Neural cell (in vitro differentiated cells): ENCODE measurements at regions not wholly inside any gene's neighbourhood (a gene's known extent, or its start where the extent isn't known, plus 50 kb on each side); places are given as distances from the start of the nearest gene placed in this dataset.

Experiments
- H2AFZ ChIP-seq: fragments of 200-600, 300-800 bp; sonication (generic), shearing (Covaris generic); 2 replicates; pipeline ENCODE4 v1.6.0; 2014; ENCODE audit warnings: low read depth, mild to moderate bottlenecking, antibody characterized with exemption, low read length, moderate library complexity
- H3F3A ChIP-seq: fragments of 200-600 bp; shearing (Covaris generic); 2 replicates; pipeline ENCODE4 v1.6.1; 2016; ENCODE audit warnings: mild to moderate bottlenecking, moderate library complexity, mixed read lengths, antibody characterized with exemption, low read length; ENCODE audit not compliant: insufficient read depth, poor library complexity, severe bottlenecking
- H3K27ac ChIP-seq: fragments of 200-600, 300-800 bp; sonication (generic), shearing (Covaris generic); 2 replicates; pipeline ENCODE4 v1.5.1; 2014; ENCODE audit warnings: mild to moderate bottlenecking, low read length, moderate library complexity
- H3K27me3 ChIP-seq: fragments of 300-800, 200-600 bp; sonication (generic), shearing (Covaris generic); 2 replicates; pipeline ENCODE4 v1.6.0; 2014; ENCODE audit warnings: mild to moderate bottlenecking, low read depth, low read length, moderate library complexity; ENCODE audit not compliant: insufficient read depth
- H3K36me3 ChIP-seq: fragments of 300-800, 200-600 bp; sonication (generic), shearing (Covaris generic); 2 replicates; pipeline ENCODE4 v1.5.1; 2014; ENCODE audit warnings: mild to moderate bottlenecking, antibody characterized with exemption, low read length, moderate library complexity; ENCODE audit not compliant: insufficient read depth
- H3K4me2 ChIP-seq: fragments of 300-800, 200-600 bp; sonication (generic), shearing (Covaris generic); 2 replicates; pipeline ENCODE4 v1.6.0; 2014; ENCODE audit warnings: mild to moderate bottlenecking, low read length
- H3K4me3 ChIP-seq: fragments of 300-800, 200-600 bp; sonication (generic), shearing (Covaris generic); 2 replicates; pipeline ENCODE4 v1.5.1; 2014; ENCODE audit warnings: mild to moderate bottlenecking, low read length, moderate library complexity
- H3K79me2 ChIP-seq: fragments of 200-600 bp; shearing (Covaris generic); replicated peaks from 2 replicates; pipeline ENCODE4 v1.6.0; 2014; ENCODE audit warnings: mild to moderate bottlenecking, low read length, moderate library complexity; ENCODE audit not compliant: insufficient read depth
- H3K9ac ChIP-seq: fragments of 300-800, 200-600 bp; sonication (generic), shearing (Covaris generic); 2 replicates; pipeline ENCODE4 v1.6.1; 2016; ENCODE audit warnings: mild to moderate bottlenecking, low read length, mixed read lengths
- H3K9me2 ChIP-seq: fragments of 200-600 bp; shearing (Covaris generic); 2 replicates; pipeline ENCODE4 v1.6.1; 2016; ENCODE audit warnings: mild to moderate bottlenecking, low read length, mixed read lengths; ENCODE audit not compliant: insufficient read depth
- H3K9me3 ChIP-seq: fragments of 200-600, 300-800 bp; sonication (generic), shearing (Covaris generic); 2 replicates; pipeline ENCODE4 v1.6.1; 2016; ENCODE audit warnings: mild to moderate bottlenecking, mixed run types, low read length, moderate library complexity, mixed read lengths
- H4K20me1 ChIP-seq: fragments of 200-600 bp; shearing (Covaris generic); 2 replicates; pipeline ENCODE4 v1.6.1; 2016; ENCODE audit warnings: mild to moderate bottlenecking, mixed run types; ENCODE audit not compliant: insufficient read depth
- CTCF ChIP-seq: fragments of 450-650 bp; IDR thresholded peaks from 2 replicates; pipeline ENCODE4 v1.5.1; 2014; ENCODE audit warnings: antibody characterized with exemption, mild to moderate bottlenecking, moderate library complexity; ENCODE audit not compliant: poor library complexity, severe bottlenecking
- EP300 ChIP-seq: fragments of 450-650 bp; conservative IDR thresholded peaks from 2 replicates; pipeline ENCODE4 v1.6.1; 2014; ENCODE audit warnings: antibody characterized with exemption, mild to moderate bottlenecking, moderate library complexity; ENCODE audit not compliant: poor library complexity, severe bottlenecking
- EZH2 ChIP-seq: fragments of 200-600, 300-800 bp; shearing (Covaris generic), sonication (generic); IDR thresholded peaks from 2 replicates; pipeline ENCODE4 v1.6.1; 2014; ENCODE audit warnings: antibody characterized with exemption, low read length, borderline replicate concordance, mild to moderate bottlenecking; ENCODE audit not compliant: insufficient read depth, poor library complexity, severe bottlenecking
- MXI1 ChIP-seq: fragments of 450-650 bp; conservative IDR thresholded peaks from 2 replicates; pipeline ENCODE4 v1.6.1; 2014; ENCODE audit warnings: antibody characterized with exemption, mild to moderate bottlenecking; ENCODE audit not compliant: poor library complexity, severe bottlenecking
- POLR2AphosphoS5 ChIP-seq: IDR thresholded peaks from 2 replicates; pipeline ENCODE4 v1.6.1; 2012
- RAD21 ChIP-seq: fragments of 450-650 bp; conservative IDR thresholded peaks from 2 replicates; pipeline ENCODE4 v1.6.1; 2014; ENCODE audit warnings: antibody characterized with exemption, mild to moderate bottlenecking, moderate library complexity
- REST ChIP-seq: IDR thresholded peaks from 2 replicates; pipeline ENCODE4 v1.6.1; 2012; ENCODE audit warnings: borderline replicate concordance
- SMC3 ChIP-seq: fragments of 450-650 bp; conservative IDR thresholded peaks from 2 replicates; pipeline ENCODE4 v1.6.1; 2014; ENCODE audit warnings: antibody characterized with exemption, mild to moderate bottlenecking, moderate library complexity; ENCODE audit not compliant: poor library complexity
- TAF1 ChIP-seq: IDR thresholded peaks from 2 replicates; pipeline ENCODE4 v1.6.1; 2012; ENCODE audit warnings: low read depth

DNA sequence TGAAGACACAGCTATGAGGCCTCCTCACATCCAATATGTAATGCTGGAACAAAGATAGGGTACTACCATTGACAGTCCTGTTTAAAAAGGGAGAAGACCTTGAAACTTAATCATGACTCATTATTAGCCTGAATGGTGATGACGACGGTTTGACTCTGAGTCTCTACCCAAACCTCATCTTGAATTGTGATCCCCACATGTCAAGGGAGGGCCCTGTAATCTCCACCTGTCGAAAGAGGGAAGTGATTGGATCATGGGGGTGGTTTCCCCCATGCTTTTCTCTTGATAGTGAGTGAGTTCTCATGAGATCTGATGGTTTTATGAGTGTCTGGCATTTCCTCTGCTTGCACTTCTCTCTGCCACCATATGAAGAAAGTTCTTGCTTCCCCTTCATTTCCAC, 395.3 kb upstream of the CPEB2 start:
- H3K27ac ChIP-seq = no peak overlapping the region
- H3K9me3 ChIP-seq = no peaks in the 10 kb centered on the region
- no peaks in the 10 kb centered on the region for H3K27me3 ChIP-seq
- H3K9ac ChIP-seq = no peak overlapping the region
- no peak for TF ChIP-seq SMC3
- no peak for TF ChIP-seq REST
- no peak for TF ChIP-seq EP300
- no peak for TF ChIP-seq EZH2
- TF ChIP-seq TAF1 = no peak
- TF ChIP-seq POLR2AphosphoS5 = no peak
- no peaks in the 10 kb centered on the region for H3K9me2 ChIP-seq
- H3F3A ChIP-seq = no peaks in the 10 kb centered on the region
- no peaks in the 10 kb centered on the region for H3K79me2 ChIP-seq
- H3K4me3 ChIP-seq = no peak overlapping the region
- no peaks in the 10 kb centered on the region for H3K36me3 ChIP-seq
- no peak overlapping the region for H3K4me2 ChIP-seq
- no peaks in the 10 kb centered on the region for H4K20me1 ChIP-seq
- no peak overlapping the region for H2AFZ ChIP-seq

DNA sequence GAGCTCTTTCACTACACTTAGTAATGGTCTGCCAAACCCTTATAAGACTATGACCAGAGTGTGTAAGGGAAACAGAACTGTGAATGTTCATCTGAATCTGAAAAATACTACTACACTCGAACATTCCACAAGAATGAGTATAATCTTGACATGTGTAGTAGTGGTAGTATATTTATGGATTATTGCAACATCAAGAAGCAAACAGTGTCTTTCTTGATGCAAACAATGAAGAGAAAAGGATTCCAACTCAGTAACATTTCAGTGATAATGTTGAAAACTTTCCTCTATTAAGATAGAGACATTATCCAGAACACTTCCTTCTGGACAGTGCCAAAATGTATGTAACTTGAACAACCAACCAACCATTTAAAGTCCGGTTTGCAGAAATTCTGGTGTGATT, 394.7 kb upstream of the CPEB2 start:
- H3K9me2 ChIP-seq = no peaks in the 10 kb centered on the region
- H3K79me2 ChIP-seq = no peaks in the 10 kb centered on the region
- TF ChIP-seq POLR2AphosphoS5 (no peak), RAD21 (no peak), MXI1 (no peak), SMC3 (no peak), EP300 (no peak), CTCF (no peak), EZH2 (no peak)
- H2AFZ ChIP-seq = no peak overlapping the region
- H3K27ac ChIP-seq = no peak overlapping the region
- no peaks in the 10 kb centered on the region for H3K27me3 ChIP-seq
- no peaks in the 10 kb centered on the region for H3K36me3 ChIP-seq
- H3K9ac ChIP-seq = no peak overlapping the region
- no peak overlapping the region for H3K4me3 ChIP-seq
- no peaks in the 10 kb centered on the region for H3K9me3 ChIP-seq
- H4K20me1 ChIP-seq = no peaks in the 10 kb centered on the region
- no peak overlapping the region for H3K4me2 ChIP-seq
- H3F3A ChIP-seq = no peaks in the 10 kb centered on the region

DNA sequence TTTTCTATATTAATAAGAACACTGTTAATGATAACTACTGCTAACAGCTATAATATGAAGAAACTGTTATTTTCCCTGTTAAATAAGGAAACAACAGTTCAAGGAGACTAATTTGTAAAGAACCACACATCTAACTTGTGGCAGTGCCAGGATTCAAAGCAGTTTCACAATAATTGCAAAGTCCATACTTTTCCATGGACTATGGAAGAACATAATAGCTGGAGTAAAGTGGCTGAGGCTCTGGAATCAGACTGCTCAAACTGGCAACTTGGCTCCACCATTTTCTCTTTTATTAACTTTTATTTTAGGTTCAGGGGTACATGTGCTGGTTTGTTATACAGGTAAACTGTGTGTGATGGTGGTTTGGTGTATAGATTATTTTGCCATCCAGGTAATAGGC, 393.7 kb upstream of the CPEB2 start:
- no peaks in the 10 kb centered on the region for H3K27me3 ChIP-seq
- H3K4me2 ChIP-seq = no peak overlapping the region
- H3K36me3 ChIP-seq = no peaks in the 10 kb centered on the region
- no peaks in the 10 kb centered on the region for H3F3A ChIP-seq
- no peaks in the 10 kb centered on the region for H3K79me2 ChIP-seq
- TF ChIP-seq MXI1 (no peak), TAF1 (no peak), REST (no peak), EP300 (no peak), EZH2 (no peak), SMC3 (no peak), CTCF (no peak), POLR2AphosphoS5 (no peak), RAD21 (no peak)
- no peaks in the 10 kb centered on the region for H3K9me3 ChIP-seq
- H3K9me2 ChIP-seq = no peaks in the 10 kb centered on the region
- no peak overlapping the region for H3K4me3 ChIP-seq
- no peak overlapping the region for H3K9ac ChIP-seq
- no peaks in the 10 kb centered on the region for H4K20me1 ChIP-seq
- H2AFZ ChIP-seq = no peak overlapping the region
- H3K27ac ChIP-seq = no peak overlapping the region
